Globus pallidus (tissue), 1 donor: ENCODE measurements at regions not wholly inside any gene's neighbourhood (a gene's known extent, or its start where the extent isn't known, plus 50 kb on each side); places are given as distances from the start of the nearest gene placed in this dataset.
"Not testable (repeated sequence)": the region's sequence is repeated elsewhere in the genome, so short reads cannot be mapped to it uniquely, and the experiment has no call there.

Source experiments
- DNase-seq: peaks from one replicate; pipeline ENCODE4 v3.0.0-alpha.2; 2015; ENCODE audit warnings: low spot score

DNA sequence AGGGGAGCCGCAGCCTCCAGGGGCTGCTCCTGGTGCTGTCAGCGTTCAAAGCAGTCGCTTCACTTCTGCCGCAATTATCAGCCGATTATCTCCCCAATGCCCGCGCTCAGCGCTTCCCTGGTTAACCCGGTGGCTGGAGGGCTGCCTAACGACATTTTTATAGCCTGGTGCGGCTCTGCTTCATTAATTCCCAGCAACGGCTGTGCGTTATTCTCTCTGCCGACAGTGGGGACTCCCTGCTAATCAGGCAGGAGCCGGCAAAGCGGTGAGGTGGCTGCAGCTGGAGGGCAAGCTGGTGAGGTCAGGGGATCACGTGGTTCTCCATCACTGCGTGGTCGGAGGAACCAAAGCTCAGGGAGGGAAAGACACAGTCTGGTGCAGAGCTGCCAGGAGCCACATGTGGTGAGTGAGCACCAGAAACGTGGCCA lies 62.9 kb downstream of the GLRX5 start:
- DNase-seq: peak; percentile 7

DNA sequence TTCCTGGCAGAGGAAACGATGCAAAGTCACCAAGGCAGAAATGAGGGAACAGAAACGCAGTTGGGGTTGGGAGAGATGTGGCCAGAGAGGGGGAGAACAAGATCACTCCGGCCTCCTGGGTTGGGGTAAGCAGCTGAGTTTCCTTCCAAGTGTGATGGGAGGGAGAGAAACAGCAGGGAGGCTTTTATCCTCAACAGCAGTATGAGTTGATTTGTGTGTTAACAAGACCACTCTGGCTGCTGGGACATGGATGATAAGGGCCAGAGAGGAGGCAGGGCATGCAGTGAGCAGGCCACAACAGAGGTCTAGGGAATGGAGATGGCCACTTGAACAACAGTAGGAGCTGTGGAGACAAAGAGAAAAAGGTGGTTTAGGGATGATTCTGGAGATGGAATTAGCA lies 66.8 kb downstream of the GLRX5 start:
- DNase-seq: no peak

DNA sequence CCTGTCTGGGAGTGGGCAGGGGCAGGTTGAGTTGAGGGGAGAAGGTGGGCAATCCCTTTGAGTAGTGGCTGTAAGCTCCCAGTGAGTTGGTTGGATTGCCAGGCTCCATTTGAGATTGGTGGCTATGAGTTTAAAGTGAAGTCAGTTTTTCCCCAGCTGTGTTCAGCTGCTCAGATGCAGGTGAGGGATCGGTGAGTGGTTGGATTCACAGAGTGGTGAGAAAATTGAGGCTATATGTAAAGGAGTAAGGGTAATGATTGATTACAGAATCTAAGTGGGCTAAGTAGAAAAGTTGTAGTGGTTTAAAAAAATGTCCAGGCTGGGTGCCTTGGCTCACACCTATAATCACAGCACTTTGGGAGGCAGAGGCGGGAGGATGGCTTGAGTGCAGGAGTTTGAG lies 68.6 kb downstream of the GLRX5 start:
- DNase-seq: no peak

DNA sequence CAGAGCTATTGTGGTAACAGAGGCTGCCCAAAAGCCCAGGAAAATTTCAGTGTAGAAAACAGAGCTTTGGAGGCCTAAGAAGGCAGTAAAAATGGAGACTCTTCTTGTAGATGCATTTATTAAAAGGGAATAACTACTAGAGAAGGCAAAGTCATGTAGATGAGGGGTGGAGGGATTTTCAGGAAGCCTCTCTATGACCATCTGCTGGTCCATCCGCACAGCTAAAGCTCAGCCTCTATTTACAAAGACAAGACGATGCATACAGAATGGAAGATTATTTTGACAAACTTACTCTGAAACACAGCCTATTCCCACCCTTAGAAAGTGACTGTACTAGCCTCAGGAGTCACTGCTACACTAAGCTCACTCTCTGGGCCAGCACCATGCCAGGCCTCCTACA lies 71.4 kb downstream of the GLRX5 start:
- no peak for DNase-seq

DNA sequence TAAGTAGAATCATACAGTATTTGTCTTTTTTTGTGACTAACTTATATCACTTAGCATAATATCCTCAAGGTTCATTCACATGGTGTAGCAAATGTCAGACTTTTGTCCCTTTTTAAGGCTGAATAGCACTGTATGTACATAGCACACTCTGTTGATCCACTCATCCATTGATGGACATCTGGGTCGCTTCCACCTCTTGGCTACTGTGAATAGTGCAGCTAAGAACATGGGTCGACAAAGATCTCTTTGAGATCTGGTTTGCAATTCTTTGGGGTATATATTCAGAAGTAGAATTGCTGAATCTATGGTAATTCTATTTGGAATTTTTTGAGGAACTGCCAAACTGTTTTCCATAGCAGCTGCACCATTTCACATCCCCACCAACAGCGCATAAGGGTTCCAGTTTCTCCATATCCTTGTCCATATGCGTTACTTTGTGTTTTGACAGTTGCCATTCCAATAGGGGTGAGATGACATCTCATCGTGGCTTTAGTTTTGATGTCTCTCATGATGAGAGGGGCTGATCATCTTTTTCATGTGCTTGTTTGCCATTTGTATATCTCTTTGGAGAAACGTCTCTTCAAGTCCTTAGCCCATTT lies 73.9 kb downstream of the GLRX5 start:
- DNase-seq: no peak

DNA sequence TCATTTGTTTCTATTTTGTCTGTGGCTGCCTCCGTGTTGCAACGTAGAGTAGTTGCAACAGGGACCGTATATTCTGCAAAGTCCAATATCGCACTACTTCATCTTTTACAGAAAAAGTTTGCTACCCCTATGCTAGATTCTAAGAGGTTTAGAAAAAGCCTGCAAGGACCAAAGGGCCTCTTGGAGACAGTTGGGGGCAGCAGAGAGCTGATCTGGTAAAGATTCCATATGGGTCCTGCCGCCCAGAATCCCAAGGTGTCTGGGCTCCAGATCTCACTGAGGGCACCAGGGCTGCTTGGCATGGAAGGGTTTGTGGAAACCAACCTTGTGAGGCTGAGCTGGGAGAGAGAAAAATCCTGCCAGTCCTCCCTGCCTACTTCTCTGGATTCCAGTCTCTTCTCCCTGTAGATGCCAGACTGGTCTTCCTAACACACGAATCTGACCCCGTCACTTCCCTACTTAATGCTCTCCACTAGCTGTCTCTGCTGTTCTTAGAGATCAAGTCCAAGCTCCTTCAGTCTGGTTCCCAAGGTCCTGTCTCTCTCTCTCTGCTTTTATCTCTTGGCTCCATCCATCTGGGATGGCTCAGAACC lies 74.6 kb downstream of the GLRX5 start:
- no peak for DNase-seq

DNA sequence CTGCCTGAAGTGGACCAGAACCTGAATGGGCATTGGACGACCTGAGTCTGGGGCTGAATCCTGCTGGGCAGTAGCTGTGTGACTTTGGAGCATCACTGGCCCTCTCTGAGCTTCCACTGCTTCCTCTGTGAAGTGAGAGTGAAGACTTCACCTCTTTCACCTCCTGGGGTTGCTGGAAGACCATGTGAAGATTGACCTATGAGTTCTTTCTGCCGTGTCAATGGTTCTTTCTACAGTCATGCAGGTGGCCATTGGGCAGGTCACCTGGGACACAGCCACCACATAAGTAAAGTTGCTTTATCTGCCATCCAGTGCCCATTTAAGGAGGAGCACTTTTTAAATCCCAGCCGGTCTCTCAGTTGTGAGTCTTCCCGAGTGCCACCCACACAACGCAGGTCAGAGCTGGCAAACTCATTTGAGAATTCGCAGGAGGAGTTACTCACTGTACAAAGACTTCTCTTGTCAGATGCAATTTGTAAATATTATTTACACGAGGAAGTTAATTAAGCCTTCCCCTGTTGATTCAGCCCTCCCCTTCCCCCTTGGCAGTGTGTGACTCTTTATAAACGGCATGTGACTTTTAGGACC lies 74.8 kb upstream of the TCL1B start:
- no peak for DNase-seq

DNA sequence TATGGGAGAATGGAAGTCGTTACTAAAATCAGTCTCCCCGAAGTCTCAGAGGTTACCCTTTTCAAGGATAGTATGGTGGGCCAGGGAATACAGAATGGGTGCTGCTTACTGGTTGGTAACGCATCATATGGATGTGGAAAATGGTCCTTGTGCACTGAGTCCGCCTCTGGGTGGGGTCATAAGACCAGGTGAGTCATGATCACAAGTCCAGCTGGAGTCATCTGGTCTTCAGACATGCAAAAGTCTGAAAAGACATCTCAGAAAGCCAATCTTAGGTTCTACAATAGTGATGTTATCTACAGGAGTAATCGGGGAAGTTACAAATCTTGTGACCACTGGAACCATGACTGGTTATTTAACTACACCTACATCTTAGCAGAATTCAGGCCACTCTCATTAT lies 71.9 kb upstream of the TCL1B start:
- DNase-seq: no peak

DNA sequence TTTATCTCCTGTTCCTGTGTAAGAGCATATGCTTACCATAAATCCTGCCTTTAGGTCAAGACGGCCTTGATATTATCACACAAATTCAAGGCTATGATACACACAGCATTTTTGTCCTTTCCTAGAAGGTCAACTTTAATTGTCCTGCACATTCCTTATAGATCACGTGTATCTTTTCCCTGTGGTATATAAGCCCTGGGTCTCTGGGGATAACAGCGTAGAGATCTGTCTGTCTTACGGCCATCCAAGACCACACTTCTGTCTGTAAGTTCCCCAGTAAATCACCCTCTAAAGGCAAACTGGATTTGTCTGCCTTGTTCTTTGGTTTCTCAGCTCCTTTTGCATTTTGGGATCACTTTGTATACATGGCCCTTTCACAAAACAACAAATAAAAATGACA lies 69.5 kb upstream of the TCL1B start:
- no peak for DNase-seq

DNA sequence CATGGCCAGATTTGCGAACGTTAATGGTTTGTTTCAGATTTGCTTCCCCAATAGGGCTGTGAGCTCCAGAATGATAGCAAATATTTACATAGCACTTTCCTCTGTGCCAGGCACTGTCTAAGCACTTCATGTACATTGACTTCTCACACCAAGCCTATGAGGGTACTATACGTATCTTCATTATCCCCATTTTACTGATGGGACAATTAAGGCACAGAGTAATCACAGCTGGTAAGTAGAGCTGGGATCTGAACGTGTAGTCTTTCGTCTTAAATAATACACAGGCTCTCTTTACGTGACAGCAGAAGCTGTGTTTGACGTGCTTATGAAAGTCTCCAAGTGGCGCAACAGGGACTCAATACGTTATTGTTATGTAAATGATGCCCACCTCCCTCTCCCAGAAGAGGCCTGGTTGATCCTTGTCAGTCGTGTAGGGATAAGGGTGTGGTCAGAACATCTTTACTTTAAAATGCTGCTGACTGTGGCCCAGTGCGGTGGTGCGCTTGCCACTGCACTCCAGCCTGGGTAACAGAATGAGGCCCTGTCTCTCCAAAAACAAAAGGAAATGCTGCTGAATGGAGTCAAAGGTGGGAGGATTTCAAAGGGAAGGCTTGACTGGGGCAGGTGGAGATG lies 66.3 kb upstream of the TCL1B start:
- DNase-seq: no peak

DNA sequence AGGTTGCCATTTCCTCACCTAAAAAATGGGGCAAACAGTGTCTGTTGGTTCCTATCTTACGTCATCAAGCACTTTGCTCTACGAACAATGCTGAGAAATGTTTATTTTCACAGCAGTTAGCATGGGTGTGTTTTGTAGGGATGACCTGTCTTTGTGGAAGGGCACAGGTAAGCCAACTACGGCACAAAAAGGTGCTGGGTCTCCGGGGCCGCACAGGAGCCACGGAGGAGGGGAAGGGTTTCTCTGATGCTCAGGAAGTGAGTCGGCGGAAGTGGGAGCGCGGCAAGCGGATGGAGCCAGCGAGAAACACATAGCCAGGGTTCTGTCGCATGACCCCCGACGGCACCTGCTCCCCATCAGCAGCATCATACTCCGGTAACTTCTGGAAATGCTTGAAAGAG lies 65.6 kb upstream of the TCL1B start:
- no peak for DNase-seq

DNA sequence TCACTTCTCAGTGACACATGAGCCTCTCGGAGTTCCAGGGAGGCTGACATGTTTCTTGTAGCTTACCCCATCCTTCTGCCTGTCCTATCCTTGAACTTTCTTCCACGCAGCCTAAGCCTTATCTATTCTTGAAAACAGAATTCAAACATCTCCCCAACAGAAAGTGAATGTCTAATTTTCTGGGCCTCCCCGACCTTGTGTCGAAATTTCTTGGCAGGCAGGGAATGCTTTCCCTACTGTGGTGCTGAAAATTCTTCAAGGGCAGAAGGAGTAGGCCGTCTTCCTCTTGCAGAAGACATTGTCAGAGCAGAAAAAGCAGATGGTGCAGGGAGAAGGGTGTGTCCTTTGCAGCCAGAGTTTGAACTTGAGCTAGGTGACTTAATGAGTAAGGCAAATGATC lies 63.0 kb upstream of the TCL1B start:
- DNase-seq: no peak

DNA sequence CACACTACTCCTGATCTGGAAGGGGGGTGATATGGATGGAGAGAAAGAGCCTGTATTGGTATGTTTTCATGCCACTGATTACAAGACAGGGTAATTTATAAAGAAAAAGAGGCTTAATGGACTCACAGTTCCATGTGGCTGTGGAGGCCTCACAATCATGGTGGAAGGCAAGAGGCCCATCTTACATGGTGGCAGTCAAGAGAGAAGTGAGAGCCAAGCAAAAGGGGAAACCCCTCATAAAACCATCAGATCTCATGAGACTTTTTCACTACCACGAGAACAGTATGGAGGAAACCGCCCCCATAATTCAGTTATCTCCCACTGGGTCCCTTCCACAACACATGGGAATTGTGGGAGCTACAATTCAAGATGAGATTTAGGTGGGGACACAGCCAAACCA lies 60.5 kb upstream of the TCL1B start:
- DNase-seq: not testable (repeated sequence)

DNA sequence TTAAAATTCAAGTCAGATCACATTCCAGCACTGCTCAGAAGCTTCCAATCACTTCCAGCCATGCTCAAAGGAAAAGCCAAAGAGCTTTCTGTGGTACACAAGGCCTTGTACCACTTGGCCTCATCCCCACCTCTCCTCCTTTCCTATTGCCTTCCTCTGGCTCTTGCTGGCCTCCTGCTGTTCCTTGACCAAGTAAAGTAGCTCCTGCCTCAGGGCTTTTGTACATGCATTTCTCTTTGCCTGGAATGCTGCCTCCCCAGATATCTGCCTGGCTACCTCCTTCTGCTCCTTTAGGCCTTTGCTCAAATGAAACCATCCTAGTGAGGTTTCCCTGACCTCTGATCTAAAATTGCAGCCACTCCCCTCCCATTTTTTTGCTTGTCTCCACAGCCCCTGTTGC lies 51.2 kb upstream of the TCL1B start:
- no peak for DNase-seq
